ENCODE measurements at regions not wholly inside any gene's neighbourhood (a gene's known extent, or its start where the extent isn't known, plus 50 kb on each side); places are given as distances from the start of the nearest gene placed in this dataset.

DNA sequence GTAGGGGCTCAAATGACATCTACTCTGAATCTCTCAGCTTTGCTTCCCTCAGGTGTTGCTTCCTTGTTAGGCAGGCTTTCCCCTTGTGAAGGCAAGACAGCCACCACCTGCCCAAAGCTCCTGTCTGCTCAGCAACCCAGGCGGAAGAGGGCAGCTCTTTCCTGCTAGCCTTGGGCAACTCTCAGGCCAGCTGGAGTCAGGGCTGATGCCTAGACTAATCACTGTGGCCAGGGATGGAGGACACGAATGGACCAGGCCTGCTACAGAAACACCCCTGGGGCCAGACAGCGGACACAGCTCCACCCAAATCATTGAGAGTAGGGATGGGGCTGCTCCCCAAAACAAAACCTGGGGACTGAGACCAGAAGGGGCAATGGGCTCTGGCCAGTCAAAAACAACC, 138.0 kb downstream of the MTX3 start:
- H3K27me3 ChIP-seq (ENCODE audit: insufficient read depth, low read depth, low read length) = no peaks in the 10 kb centered on the region
- no peak overlapping the region for H3K27ac ChIP-seq (ENCODE audit: low read length)
- H3K9me3 ChIP-seq (ENCODE audit: low read length) = no peaks in the 10 kb centered on the region
- no peak overlapping the region for H3K4me2 ChIP-seq (ENCODE audit: low read length)
- no peak overlapping the region for H2AFZ ChIP-seq (ENCODE audit: low read depth, low read length)
- no peaks in the 10 kb centered on the region for H3K79me2 ChIP-seq (replicated peaks; ENCODE audit: insufficient read depth, low read length)
- no peaks in the 10 kb centered on the region for H4K20me1 ChIP-seq (ENCODE audit: insufficient read depth)
- H3K9me2 ChIP-seq (ENCODE audit: insufficient read depth, low read length) = no peaks in the 10 kb centered on the region
- H3K36me3 ChIP-seq (ENCODE audit: insufficient read depth, low read length) = no peaks in the 10 kb centered on the region
- no peaks in the 10 kb centered on the region for H3F3A ChIP-seq (ENCODE audit: insufficient read depth, low read length, poor library complexity, severe bottlenecking)
- H3K9ac ChIP-seq (ENCODE audit: low read length) = no peak overlapping the region
- H3K4me3 ChIP-seq (ENCODE audit: low read length) = no peak overlapping the region
- TF ChIP-seq POLR2AphosphoS5 (IDR thresholded peaks at IDR 0.05) = no peak
- no peak for TF ChIP-seq EP300 (conservative IDR thresholded peaks at IDR 0.05; ENCODE audit: poor library complexity, severe bottlenecking)

DNA sequence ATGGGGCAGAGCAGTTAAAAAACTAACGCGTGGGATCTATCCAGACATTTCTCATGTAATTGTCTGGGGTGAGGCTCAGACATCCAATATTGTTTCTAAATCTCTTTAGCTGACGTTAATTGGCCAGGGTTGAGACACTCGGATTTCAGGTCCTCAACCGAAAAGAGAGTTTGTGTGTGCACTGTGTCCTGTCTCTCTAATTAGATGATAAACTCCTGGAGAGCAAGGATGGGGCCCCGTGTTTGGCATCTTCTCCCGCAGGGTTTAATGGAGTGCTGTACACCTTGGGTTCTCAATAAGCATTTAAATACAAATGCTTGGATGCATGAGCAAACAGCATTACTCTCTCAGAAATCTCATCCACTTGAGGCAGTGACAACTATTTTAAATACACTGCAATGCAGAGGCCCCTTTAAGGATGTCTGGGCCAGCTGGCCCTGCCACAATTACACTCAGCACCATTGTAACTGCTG, 139.6 kb downstream of the MTX3 start:
- TF ChIP-seq, protein P1, sequence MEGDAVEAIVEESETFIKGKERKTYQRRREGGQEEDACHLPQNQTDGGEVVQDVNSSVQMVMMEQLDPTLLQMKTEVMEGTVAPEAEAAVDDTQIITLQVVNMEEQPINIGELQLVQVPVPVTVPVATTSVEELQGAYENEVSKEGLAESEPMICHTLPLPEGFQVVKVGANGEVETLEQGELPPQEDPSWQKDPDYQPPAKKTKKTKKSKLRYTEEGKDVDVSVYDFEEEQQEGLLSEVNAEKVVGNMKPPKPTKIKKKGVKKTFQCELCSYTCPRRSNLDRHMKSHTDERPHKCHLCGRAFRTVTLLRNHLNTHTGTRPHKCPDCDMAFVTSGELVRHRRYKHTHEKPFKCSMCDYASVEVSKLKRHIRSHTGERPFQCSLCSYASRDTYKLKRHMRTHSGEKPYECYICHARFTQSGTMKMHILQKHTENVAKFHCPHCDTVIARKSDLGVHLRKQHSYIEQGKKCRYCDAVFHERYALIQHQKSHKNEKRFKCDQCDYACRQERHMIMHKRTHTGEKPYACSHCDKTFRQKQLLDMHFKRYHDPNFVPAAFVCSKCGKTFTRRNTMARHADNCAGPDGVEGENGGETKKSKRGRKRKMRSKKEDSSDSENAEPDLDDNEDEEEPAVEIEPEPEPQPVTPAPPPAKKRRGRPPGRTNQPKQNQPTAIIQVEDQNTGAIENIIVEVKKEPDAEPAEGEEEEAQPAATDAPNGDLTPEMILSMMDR (IDR thresholded peaks at IDR 0.05; ENCODE audit: poor library complexity, severe bottlenecking) = no peak
- no peak for TF ChIP-seq EZH2 (IDR thresholded peaks at IDR 0.05; ENCODE audit: borderline replicate concordance, insufficient read depth, low read length, poor library complexity, severe bottlenecking)
- TF ChIP-seq MXI1 (conservative IDR thresholded peaks at IDR 0.05; ENCODE audit: poor library complexity, severe bottlenecking) = no peak
- TF ChIP-seq, protein P2, sequence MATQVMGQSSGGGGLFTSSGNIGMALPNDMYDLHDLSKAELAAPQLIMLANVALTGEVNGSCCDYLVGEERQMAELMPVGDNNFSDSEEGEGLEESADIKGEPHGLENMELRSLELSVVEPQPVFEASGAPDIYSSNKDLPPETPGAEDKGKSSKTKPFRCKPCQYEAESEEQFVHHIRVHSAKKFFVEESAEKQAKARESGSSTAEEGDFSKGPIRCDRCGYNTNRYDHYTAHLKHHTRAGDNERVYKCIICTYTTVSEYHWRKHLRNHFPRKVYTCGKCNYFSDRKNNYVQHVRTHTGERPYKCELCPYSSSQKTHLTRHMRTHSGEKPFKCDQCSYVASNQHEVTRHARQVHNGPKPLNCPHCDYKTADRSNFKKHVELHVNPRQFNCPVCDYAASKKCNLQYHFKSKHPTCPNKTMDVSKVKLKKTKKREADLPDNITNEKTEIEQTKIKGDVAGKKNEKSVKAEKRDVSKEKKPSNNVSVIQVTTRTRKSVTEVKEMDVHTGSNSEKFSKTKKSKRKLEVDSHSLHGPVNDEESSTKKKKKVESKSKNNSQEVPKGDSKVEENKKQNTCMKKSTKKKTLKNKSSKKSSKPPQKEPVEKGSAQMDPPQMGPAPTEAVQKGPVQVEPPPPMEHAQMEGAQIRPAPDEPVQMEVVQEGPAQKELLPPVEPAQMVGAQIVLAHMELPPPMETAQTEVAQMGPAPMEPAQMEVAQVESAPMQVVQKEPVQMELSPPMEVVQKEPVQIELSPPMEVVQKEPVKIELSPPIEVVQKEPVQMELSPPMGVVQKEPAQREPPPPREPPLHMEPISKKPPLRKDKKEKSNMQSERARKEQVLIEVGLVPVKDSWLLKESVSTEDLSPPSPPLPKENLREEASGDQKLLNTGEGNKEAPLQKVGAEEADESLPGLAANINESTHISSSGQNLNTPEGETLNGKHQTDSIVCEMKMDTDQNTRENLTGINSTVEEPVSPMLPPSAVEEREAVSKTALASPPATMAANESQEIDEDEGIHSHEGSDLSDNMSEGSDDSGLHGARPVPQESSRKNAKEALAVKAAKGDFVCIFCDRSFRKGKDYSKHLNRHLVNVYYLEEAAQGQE (IDR thresholded peaks at IDR 0.05; ENCODE audit: borderline replicate concordance) = no peak
- no peak for TF ChIP-seq SMC3 (conservative IDR thresholded peaks at IDR 0.05; ENCODE audit: poor library complexity)
- no peak for TF ChIP-seq EP300 (conservative IDR thresholded peaks at IDR 0.05; ENCODE audit: poor library complexity, severe bottlenecking)
- TF ChIP-seq RAD21 (conservative IDR thresholded peaks at IDR 0.05) = no peak
- TF ChIP-seq POLR2AphosphoS5 (IDR thresholded peaks at IDR 0.05) = no peak
- no peak for TF ChIP-seq TAF1 (IDR thresholded peaks at IDR 0.05; ENCODE audit: low read depth)
- Histone ChIP-seq H4K20me1 (ENCODE audit: insufficient read depth) (no peaks in the 10 kb centered on the region), H3K9ac (ENCODE audit: low read length) (no peak overlapping the region), H3F3A (ENCODE audit: insufficient read depth, low read length, poor library complexity, severe bottlenecking) (no peaks in the 10 kb centered on the region), H3K4me3 (ENCODE audit: low read length) (no peak overlapping the region), H3K9me3 (ENCODE audit: low read length) (no peaks in the 10 kb centered on the region), H2AFZ (ENCODE audit: low read depth, low read length) (no peak overlapping the region), H3K9me2 (ENCODE audit: insufficient read depth, low read length) (no peaks in the 10 kb centered on the region), H3K36me3 (ENCODE audit: insufficient read depth, low read length) (no peaks in the 10 kb centered on the region), H3K79me2 (replicated peaks; ENCODE audit: insufficient read depth, low read length) (no peaks in the 10 kb centered on the region), H3K27me3 (ENCODE audit: insufficient read depth, low read depth, low read length) (no peaks in the 10 kb centered on the region), H3K27ac (ENCODE audit: low read length) (no peak overlapping the region), H3K4me2 (ENCODE audit: low read length) (no peak overlapping the region)

DNA sequence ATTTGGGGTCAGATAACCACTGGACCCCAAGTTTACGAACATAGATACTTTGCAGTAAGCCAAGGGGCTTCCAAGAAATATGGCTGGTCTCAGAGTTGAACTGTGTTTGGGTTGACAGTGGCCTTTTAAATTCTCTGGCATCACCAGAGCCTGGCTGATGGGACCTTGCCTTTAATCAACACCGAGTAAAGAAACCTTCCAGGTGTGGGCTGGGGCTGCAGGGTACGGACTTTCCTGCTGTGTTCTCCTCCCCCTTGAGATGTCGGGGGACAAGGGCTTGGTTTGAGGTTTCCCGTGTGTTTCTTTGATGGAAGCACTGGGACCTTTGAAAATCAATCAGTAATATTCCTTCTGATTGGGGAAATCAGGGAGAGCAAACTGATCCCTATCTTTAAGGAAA, 140.1 kb downstream of the MTX3 start:
- Histone ChIP-seq H3K9me2 (ENCODE audit: insufficient read depth, low read length) (no peaks in the 10 kb centered on the region), H3K9me3 (ENCODE audit: low read length) (no peaks in the 10 kb centered on the region), H3K27me3 (ENCODE audit: insufficient read depth, low read depth, low read length) (no peaks in the 10 kb centered on the region), H2AFZ (ENCODE audit: low read depth, low read length) (no peak overlapping the region), H4K20me1 (ENCODE audit: insufficient read depth) (no peaks in the 10 kb centered on the region), H3F3A (ENCODE audit: insufficient read depth, low read length, poor library complexity, severe bottlenecking) (no peaks in the 10 kb centered on the region), H3K36me3 (ENCODE audit: insufficient read depth, low read length) (no peaks in the 10 kb centered on the region), H3K4me2 (ENCODE audit: low read length) (no peak overlapping the region), H3K4me3 (ENCODE audit: low read length) (no peak overlapping the region), H3K27ac (ENCODE audit: low read length) (no peak overlapping the region), H3K79me2 (replicated peaks; ENCODE audit: insufficient read depth, low read length) (no peaks in the 10 kb centered on the region), H3K9ac (ENCODE audit: low read length) (no peak overlapping the region)
- TF ChIP-seq EP300 (conservative IDR thresholded peaks at IDR 0.05; ENCODE audit: poor library complexity, severe bottlenecking) = no peak
- TF ChIP-seq TAF1 (IDR thresholded peaks at IDR 0.05; ENCODE audit: low read depth) = no peak
- no peak for TF ChIP-seq EZH2 (IDR thresholded peaks at IDR 0.05; ENCODE audit: borderline replicate concordance, insufficient read depth, low read length, poor library complexity, severe bottlenecking)
- TF ChIP-seq, protein P1 (IDR thresholded peaks at IDR 0.05; ENCODE audit: poor library complexity, severe bottlenecking) = no peak
- no peak for TF ChIP-seq POLR2AphosphoS5 (IDR thresholded peaks at IDR 0.05)
- no peak for TF ChIP-seq SMC3 (conservative IDR thresholded peaks at IDR 0.05; ENCODE audit: poor library complexity)
- no peak for TF ChIP-seq RAD21 (conservative IDR thresholded peaks at IDR 0.05)
- TF ChIP-seq, protein P2 (IDR thresholded peaks at IDR 0.05; ENCODE audit: borderline replicate concordance) = no peak
- TF ChIP-seq MXI1 (conservative IDR thresholded peaks at IDR 0.05; ENCODE audit: poor library complexity, severe bottlenecking) = no peak
